SHP77 (cell line): ENCODE measurements at regions not wholly inside any gene's neighbourhood (a gene's known extent, or its start where the extent isn't known, plus 50 kb on each side); places are given as distances from the start of the nearest gene placed in this dataset.
"Not testable (repeated sequence)": the region's sequence is repeated elsewhere in the genome, so short reads cannot be mapped to it uniquely, and the experiment has no call there.

Experiments used
- DNase-seq, 2 experiments: peaks; one replicate each; lab custom pipeline; 2025; lab: John Stamatoyannopoulos, UW

DNA sequence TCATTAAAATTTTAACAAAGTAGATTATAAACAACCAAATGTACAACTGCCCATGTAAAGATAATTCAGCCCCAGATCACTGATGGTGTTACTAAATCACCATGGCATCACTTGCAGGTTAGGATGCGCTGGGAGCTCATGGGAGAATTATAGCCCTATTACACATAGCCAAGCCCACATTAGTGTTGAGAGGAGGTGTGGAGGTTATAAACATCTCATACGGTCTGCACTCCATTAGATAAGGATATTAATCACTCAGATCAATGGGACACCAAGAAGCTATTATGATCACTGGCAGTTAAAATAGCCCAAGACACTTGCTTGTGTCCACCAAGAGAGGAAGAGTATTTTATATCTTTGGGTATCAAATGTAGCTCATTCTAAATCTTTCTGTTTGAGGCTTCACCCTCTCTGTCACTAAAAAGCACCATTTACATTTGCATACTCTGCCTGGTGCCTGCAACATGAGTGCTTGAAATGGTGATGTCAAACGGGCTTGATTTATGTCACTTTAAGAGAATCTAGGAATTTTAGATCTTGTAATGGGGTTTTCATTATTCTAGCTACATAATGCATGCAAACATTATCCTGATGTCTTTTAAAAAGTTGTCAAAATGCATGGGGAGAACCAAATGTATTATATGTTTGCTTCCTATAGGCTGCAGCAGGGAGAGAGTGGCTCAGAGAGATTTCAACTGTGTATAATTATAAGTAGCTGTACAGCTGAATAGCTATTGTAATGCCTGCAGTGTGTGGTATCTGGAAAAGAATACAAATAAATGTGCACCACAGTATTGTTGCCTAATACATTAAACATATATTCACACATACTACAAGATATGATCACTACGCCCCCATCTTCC is 654.1 kb upstream of the MARCKS start:
- no peak for DNase-seq

DNA sequence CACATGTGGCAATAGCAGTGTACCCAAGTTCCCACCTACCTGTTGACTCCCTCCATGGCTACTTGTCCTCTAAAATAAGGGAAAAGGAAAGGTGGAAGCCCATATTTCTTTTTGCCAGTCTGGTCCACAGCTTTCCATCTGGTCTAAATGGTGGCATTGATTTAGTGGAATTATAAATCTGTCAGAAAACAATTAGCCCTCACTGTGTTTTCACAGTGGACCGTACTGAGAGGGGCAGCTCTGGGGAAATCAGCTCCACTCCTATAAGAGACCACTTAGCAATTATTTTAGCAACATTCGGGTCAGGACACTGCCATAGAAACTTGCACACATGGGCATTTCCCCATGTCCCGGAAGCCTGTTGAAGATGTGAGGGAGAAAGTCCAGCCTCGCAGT is 653.4 kb upstream of the MARCKS start:
- DNase-seq: no peak

DNA sequence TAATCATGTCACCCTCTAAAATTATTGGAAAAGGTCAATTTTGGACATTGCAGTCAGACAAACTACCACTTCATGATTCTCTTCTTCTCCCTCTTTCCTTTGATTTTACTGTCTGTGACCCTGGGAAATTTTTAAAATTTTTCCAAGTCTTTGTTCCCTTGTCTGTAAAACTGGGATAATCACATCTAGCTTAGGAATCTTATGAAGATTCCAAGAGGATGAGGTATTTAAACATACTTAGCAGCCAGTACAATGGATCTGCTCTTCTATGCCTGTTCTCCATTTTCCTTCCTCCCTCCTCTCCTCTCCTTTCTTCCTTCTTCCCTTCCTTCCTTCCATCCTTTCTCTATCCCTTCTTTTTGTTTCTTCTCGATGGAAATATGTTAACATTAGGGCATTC is 651.6 kb upstream of the MARCKS start:
- DNase-seq: no peak

DNA sequence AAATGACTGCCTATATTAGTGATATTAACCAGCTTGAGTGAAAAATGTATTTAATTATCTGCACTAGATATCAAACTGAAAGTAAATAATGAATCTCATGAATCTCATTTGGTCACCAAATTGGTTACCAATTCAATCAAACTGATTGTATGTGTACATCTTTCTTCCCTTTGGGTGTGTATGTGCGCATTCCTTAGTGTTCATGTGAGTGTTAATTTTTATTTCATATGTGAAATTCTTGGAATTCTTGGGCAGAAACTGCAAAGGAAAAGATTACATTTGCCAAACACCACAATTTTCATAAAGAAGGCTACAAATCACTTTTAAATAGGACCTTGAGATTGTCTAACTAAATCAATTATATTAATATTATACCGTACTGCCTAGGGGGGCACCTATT is 648.4 kb upstream of the MARCKS start:
- DNase-seq: no peak

DNA sequence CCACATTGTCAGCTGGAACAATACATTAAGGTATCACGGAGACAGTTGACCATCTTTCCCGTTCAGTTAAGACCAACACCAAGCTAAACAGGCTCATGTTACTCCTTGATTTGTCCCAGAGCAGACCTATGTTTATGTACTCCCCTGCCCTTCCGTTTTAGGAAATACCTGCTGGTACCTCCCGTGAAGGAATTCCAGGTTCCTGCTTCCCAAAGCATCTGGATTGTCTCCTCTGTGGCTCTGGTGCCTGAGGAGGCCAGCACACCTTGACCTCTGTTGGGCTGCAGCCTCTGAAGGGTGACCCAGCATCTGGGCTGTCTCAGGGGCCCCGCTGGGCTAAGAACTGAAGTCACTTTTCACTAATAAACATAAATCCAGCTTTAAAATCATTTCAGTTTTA is 647.8 kb upstream of the MARCKS start:
- no peak for DNase-seq

DNA sequence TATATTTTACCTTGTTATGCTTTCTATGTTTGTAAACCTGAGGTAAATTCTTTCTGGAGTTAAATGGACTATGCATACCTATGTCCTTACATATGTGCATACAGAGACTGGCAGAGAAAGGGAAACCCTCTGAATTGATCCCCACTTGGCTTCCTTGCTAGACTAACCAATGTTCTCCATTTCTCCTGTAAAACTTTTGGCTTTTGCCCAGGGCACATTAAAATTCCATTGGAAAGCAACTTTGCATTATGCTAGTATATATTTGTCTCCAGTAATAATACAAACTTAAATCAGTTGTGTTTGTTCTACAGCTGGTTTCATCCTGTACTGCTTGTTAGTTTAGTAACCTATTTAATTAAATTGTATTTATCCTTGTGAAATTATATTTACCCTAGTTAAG is 646.0 kb upstream of the MARCKS start:
- no peak for DNase-seq

DNA sequence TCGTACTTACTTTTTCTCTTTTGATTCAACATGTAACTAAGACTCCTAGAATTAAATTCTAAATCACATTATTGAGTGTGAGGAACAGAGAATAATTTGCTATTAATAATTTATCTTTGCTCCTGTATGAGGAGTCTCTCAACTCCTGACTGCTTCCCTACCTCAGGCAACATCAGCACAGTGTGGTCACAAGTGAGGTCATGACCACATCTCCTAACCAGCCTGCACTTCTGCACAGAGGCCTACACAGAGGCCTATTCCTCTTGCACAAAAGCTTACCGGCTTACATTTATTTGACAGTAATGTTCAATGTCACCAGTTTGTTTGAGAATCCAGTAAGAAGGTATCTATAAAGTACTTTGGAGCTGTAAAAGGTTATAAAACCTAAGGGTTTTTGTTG is 637.4 kb upstream of the MARCKS start:
- no peak for DNase-seq

DNA sequence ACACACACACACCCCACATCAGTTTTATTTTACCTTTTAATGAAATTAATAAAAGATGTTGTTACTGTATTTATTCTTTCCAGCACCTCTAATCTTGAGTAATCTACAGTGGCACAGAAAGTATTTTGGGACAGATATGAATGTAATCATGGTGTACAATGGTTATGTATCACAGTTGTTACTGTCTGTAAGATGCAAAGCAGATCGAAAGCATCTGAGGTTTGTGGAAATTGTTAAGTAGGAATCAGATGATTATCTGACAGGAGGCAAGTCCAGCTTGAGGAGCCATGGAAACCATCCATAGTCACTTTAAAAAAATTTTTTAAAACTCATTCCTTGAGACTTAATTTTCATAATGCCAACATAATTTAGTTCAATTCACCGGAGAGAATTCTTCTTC is 636.3 kb upstream of the MARCKS start:
- DNase-seq: no peak

DNA sequence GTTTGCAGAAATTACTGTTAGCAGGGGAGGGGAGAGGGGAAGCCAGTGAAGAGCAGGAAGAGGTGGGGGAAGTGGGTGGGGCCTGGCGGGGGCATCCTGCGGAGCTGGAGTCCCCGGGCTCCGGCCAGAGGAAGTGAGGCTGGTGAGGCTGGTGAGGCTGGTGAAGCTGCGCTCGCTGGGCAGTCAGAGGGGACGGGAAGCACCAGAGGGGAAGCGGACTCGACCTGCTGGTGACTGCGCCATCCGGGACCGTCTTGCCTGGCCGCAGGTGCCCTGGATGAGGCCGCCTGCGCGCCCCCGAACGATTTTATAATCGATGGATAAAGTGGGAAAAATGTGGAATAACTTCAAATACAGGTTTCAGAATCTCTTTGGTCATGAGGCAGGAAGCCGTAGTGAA is 635.3 kb upstream of the MARCKS start:
- no peak for DNase-seq

DNA sequence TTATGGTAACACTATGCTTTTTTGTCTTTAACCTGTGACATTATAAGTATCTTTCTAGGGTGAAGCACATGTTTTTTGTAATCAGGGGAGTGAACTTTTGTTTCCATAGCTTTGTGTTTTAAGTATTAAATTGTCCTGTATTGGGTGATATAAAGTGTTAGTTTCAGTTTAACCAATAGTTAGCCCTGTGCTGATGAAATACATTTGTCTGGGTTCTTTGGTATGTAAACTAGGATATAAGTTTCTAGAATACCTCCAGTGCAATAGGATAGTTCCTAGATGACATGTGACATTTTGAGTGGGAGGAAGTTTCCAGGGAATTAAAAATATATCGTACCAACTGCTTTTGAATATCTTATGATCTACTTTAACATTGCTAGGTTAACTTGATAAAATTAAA is 611.0 kb upstream of the MARCKS start:
- DNase-seq: no peak

DNA sequence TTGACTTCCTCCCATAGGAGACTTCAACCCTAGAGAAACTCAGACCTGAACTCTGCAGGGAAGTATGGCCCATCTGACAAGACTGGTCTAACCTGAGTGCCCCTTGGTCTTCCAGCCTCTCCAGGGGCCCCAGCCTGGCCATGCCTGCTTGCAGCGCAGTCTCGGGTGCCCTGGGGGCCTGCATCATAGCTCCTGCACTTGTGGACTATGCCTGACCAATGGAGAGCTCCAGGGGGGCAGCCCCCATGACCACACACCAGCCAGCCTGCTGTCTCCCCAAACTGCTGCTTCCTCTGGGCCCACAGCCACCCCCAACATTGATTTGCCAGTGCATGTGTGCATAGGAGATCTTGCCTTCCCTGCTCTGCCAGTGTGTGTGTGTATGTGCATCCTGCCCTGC is 608.6 kb upstream of the MARCKS start:
- no peak for DNase-seq

DNA sequence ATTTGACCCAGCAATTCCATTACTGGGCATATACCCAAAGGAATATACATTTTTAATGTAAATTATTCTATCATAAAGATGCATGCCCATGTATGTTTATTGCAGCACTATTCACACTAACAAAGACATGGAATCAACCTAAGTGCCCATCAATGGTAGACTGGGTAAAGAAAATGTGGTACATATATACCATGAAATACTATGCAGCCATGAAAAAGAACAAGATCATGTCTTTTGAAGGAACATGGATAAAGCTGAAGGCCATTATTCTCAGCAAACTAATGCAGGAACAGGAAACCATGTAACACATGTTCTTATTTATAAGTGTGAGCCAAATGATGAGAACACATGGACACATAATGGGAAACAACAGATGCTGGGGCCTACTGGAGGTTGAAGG is 603.0 kb upstream of the MARCKS start:
- not testable (repeated sequence) for DNase-seq

DNA sequence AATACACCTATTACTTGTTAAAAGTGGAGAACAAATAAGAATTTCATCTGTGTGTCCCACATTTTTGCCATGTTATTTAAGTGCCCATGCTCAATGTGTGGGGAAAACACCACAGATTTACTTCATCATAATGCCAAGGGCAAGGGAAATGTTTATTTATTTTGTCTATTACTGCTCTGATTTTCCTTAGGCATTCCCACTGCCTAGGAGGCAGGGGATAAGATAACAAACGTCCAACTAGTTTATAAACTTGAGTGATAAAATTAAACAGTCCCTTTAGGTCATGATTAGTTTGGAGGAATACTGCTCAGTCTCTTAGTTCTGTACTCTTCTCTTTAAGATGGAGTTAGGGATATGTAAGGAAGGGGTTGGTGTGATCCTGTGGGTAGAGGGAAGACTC is 598.4 kb upstream of the MARCKS start:
- DNase-seq: no peak

DNA sequence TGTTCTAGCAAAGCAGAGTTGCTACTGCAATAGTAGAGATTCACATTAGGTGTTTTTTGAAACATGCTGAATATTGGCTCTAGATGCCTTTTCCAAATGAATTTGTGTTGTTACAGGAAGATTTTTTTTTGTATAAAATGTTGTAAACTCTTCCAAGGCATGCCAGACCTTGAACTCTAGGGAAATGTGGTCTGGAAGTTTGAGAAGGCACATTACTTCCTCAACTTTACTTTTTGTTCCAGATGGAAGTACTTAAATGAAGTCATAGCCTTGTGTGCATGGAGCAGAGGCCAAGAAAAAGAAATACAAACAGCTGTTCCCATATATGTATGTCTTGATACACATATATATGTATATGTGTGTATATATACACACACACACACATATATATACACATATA is 585.7 kb upstream of the MARCKS start:
- DNase-seq: no peak

DNA sequence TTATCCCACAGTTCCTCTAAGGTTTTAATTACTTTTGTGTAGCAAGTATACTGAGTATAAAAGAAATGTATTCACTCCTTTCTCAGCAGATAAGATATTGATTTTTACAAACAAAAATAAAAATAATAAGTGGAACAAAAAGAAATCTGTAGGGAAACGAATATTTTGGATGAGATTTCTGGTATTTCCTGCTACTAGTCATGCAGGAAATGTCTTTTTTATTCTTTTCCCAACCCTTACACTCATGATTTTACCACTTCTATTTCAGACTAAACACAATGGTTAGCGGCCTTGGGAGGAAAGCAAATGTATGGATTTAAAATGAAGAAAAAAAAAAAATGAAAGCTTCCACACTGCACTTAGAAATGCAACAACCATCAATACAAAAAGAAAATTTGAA is 580.5 kb upstream of the MARCKS start:
- no peak for DNase-seq

DNA sequence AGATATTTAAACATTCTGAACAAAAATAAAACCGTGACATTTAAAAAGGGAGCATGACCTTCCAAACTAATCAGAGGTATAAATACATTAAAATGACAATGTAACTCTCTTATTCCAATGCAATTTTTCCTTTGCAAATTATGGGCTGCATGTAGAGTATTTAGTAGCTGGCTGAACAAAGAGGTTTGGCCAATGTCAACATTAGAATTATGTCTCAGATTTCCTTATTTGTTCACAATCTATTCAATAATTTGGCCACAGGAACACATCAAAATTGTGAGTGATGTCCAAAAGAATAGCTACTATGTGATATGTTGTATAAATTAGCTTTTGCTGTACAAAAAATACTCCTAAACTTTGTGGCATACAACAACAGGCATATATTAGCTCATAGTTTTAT is 580.0 kb upstream of the MARCKS start:
- no peak for DNase-seq

DNA sequence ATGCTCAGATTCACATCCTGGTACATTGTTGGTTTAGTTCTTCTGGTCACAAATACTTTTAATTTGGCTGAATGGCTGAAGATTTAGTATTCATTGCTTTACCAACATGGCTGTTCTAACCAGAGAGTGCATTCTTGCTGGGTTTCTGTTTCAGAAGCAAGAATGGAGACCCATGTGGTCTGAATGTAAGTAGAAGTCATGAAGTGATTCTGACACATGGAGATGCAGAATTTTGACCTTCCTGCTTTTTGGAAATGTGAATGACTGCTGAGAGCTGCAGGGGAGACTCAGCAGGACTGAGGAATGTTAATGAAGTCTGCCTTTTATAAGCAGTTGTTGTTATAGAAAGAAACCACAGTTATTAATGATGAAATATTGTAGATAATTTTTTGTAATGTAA is 576.1 kb upstream of the MARCKS start:
- DNase-seq: no peak

DNA sequence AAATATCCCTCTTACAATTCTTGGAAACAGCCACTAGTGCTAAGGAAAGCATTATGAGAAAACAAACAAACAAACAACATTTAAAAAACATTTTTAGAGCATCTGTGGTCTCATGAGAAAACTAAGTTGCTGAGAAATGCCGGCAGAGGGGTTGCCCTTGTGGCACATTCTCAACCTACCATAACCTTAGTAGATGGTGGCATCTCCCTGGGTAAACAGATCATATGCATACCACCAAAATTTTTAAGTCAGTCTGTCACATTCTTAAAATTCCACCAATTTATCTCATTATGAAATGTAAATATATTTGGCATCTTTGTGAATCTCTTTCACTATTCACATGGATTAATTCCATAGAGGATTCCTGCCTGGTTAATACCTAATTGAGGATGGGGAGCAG is 575.7 kb upstream of the MARCKS start:
- no peak for DNase-seq

DNA sequence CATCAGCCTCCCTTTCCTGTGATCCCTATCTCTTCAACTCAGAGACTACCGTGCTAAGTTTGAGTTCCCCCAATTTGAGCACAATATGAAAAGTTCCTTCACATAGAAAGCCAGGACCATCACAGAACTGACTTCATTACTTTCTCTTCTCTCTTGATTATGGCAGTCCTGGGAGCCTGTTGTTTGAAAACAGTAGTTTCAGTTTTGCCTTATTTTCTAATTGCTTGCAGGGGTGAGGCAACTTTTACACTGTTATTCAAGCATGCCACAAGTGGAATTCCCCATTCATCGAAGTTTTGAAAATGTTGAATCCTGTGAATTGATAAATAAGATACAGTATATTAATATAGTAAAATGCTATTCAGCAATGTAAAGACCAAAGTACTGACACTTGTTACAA is 569.7 kb upstream of the MARCKS start:
- no peak for DNase-seq

DNA sequence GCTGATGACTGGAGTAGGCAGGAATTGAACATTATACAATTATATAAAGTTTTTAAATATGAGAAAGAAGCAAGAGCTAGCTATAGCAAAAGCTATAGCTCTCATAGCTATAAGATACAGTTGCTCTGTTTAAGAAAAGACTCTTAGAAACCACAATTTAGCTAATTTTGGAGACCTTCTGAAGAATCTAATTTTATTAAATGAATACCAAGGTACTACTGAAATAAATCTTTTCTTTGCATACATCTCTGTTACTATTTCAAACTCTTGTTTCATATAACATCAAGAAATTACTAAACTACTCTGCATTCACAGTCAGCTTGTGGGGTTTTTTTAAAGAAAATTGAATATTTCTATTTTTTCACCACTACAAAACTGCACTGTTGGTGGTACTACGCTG is 568.7 kb upstream of the MARCKS start:
- DNase-seq: no peak

DNA sequence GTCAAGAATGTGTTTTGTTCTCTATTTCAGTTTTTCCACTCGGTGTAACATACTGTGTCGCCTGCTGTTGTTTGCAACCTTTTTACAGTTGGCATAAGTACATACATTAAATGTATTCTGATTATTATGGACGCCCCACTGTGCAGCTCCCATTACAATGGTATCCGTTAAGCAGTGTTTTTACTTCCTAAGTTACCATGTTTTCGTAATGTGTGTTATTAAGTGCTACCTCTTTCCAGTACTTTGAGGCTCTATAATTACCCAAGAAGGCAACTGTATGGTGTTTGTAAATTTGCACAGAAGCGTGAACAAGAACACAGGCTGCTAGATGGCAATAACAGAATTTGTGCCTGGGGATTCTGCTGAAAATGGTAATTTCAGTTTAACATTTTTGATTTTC is 568.0 kb upstream of the MARCKS start:
- DNase-seq: no peak

DNA sequence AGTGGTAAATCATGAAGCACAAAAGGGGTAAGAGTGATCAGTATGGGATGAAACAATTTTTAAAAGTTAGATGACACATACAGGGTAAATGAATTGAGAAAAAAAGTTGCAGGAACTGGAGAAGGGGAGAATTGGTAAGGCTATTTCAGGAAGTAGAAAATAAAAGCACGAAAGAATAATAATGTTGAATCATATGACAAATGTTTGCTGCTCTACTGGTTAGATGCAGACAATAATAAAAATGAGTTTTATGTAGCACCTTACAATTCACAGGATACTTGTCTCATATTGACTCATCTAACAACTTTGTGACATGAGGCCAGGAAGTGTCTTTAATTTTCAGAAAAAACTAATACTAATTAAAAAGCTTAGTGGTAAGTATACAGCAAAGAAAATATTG is 566.5 kb upstream of the MARCKS start:
- no peak for DNase-seq

DNA sequence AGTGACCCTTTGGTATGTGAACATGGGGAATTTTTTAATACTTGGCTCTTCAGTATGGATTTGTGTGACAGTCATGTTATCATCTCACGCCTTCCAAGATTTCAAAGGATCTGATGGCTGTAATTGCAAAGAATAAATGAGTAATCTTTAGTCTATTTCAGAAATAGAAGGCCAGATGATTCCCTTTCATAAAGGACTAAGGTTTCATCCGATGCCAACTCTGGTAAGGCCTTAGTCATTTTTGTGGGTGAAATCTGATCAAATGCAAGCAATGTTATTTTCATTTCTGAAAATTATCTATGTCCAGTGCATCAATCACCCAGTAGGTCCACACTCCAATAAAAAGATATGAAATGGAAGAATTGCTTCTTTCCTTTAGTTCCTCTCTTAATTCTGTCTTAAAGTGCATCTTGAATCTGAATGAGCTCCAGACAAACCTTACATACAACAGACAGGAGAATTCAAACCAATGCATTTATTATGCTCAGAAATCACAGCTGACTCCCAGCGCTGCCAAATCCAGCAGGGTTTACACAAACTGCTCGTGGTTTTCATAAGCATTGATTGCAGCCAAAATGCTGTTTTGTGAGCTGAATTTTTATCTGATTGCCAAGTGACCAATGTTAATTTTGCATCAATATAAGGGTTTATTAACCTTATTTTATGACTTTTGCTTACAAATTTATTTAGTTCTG is 565.2 kb upstream of the MARCKS start:
- DNase-seq: no peak
